Aorta (tissue), 5 donors: ENCODE measurements at regions not wholly inside any gene's neighbourhood (a gene's known extent, or its start where the extent isn't known, plus 50 kb on each side); places are given as distances from the start of the nearest gene placed in this dataset.

Experiments used
- ATAC-seq: fragments of 200-7000 bp; cut with Tn5 transposase; one replicate; pipeline ENCODE4 v1.9.1; 2022; ENCODE audit warnings: moderate library complexity; ENCODE audit not compliant: low FRiP score
- DNase-seq, 2 donors: peaks; one replicate each; pipeline ENCODE4 v3.0.0-alpha.2; 2020
- H3K27ac ChIP-seq, 2 donors: one replicate each; pipeline ENCODE4 v1.5.1; 2013; ENCODE audit warnings: low read length in 2 of 2, mild to moderate bottlenecking in 2 of 2, moderate library complexity in 2 of 2, control low read depth in 1 of 2, inconsistent platforms in 1 of 2, low read depth in 1 of 2
- H3K27me3 ChIP-seq, 2 donors: one replicate each; pipeline ENCODE4 v1.6.1; 2013; ENCODE audit warnings: control low read depth in 1 of 2, low read length in 1 of 2, mild to moderate bottlenecking in 1 of 2, moderate library complexity in 1 of 2; ENCODE audit not compliant: insufficient read depth in 2 of 2, control insufficient read depth in 1 of 2
- H3K36me3 ChIP-seq, 2 donors: one replicate each; pipeline ENCODE4 v1.6.1; 2013; ENCODE audit warnings: control low read depth in 1 of 2, low read length in 1 of 2, mild to moderate bottlenecking in 1 of 2; ENCODE audit not compliant: insufficient read depth in 2 of 2, control insufficient read depth in 1 of 2
- H3K4me1 ChIP-seq, 2 donors: one replicate each; pipeline ENCODE4 v1.6.1; 2013; ENCODE audit warnings: low read length in 2 of 2, control low read depth in 1 of 2, mild to moderate bottlenecking in 1 of 2, moderate library complexity in 1 of 2; ENCODE audit not compliant: insufficient read depth in 2 of 2, control insufficient read depth in 1 of 2
- H3K4me3 ChIP-seq, 2 donors: one replicate each; pipeline ENCODE4 v1.5.1; 2013; ENCODE audit warnings: low read length in 2 of 2, control low read depth in 1 of 2, mild to moderate bottlenecking in 1 of 2
- H3K9me3 ChIP-seq: one replicate; pipeline ENCODE4 v1.6.1; 2013; ENCODE audit warnings: mild to moderate bottlenecking, low read length; ENCODE audit not compliant: control insufficient read depth
- WGBS, 2 donors: extraction: QIAGEN DNeasy Blood & Tissue Kit; methylation state at CpG; one replicate each; pipeline ENCODE4 v1.1.7; 2013; 5-methylcytosine and 5-hydroxymethylcytosine counted together
- intact Hi-C, 2 donors: fragments of 100-400 bp; cut with DNase I; formaldehyde crosslinking; loops; one replicate each; pipeline versions ENCODE4 v1.14.2 to v1.15.0; 2022
- donor health status: healthy with polysubstance abuse.
- donor health status: Bipolar disorder and iron deficiency.
- donor health status: DM: no; HTN: no; CAD: no.
- donor health status: DM: no; HTN: no; CAD: no.
- donor health status: DM: yes; HTN: yes; CAD: no.

DNA sequence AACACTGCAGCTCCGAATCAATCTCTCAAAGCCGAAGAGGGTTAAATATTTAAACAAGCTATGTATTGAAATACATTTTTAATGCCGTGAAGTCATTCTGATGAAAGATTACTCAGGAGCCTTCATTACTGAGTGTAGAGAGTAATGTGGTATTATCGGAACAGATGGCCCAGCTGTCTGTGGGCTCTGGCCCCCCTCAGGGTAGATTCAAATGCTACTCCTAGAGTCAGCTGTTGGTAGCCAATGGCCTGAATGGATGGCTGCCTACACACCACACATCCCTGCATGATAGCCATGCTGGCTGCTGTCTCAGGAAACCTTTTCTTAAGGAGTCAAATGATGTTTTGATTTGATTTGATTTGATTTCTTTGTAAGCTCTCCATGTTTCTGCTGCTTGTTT, 732.3 kb upstream of the CELF4 start:
- ATAC-seq, result no peak
- Histone ChIP-seq H3K36me3 (no peaks in the 10 kb centered on the region), H3K4me1 (no peaks in the 10 kb centered on the region), H3K9me3 (no peaks in the 10 kb centered on the region), H3K27me3 (peaks cover 0 to 1% of the 10 kb centered on the region in 2 donors), H3K4me3 (no peak overlapping the region), H3K27ac (no peak overlapping the region)
- WGBS, 2 donors, result 38 to 58% methylated on average over 4 of the region's 4 CpGs
- DNase-seq, result no peak
- intact Hi-C loops, result no loop called here

DNA sequence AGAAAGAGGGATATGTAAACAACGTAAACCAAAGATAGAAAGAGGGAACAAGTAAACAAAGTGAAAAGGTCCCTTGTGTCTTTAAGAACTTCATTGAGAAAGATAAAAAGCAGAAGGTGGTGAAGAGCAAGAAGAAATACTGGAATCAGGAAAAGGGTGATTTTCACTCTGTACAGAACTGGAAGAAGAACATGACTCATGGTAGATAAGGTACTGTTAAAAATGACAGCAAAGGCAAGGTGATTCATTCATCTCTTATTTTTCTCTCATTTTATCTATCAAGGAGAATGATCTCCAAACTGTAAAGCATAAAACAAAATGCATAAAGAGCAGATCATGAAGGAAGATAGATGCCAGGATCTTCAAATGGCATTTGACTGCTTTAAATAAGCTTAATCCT, 724.6 kb upstream of the CELF4 start:
- ATAC-seq (no peak), DNase-seq (no peak)
- H3K4me3 ChIP-seq, result no peak overlapping the region
- H3K9me3 ChIP-seq, result no peaks in the 10 kb centered on the region
- intact Hi-C loops, result no loop called here
- H3K36me3 ChIP-seq, result no peaks in the 10 kb centered on the region
- no peaks in the 10 kb centered on the region for H3K27me3 ChIP-seq
- 85 to 92% methylated on average over 1 of the region's 1 CpG for WGBS, 2 donors
- H3K27ac ChIP-seq, result no peak overlapping the region
- H3K4me1 ChIP-seq, result no peaks in the 10 kb centered on the region

DNA sequence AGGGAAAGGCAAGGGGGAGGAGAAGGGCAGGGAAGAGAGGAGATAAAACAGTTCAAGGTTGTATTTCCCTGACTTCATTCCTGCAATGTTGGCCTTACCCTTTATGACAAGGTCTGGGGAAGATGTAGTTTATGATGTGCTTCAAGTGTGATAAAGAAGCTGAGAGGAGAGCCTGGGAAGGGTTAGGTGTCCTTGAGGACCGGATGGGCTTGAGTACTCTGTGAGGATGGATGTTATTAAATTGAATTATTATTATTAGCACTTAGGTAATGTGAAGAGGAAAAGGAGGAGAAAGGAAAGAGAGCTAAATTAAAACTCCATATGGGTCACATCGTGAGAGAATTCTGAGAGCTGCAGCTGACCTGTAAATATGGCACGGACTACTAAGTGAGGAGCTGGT, 719.4 kb upstream of the CELF4 start:
- intact Hi-C loops, result no loop called here
- Histone ChIP-seq H3K27ac (no peak overlapping the region), H3K4me3 (no peak overlapping the region), H3K9me3 (no peaks in the 10 kb centered on the region), H3K4me1 (no peaks in the 10 kb centered on the region), H3K36me3 (no peaks in the 10 kb centered on the region), H3K27me3 (no peaks in the 10 kb centered on the region)
- ATAC-seq (no peak), DNase-seq (no peak)
- 60 to 72% methylated on average over 3 of the region's 3 CpGs for WGBS, 2 donors

DNA sequence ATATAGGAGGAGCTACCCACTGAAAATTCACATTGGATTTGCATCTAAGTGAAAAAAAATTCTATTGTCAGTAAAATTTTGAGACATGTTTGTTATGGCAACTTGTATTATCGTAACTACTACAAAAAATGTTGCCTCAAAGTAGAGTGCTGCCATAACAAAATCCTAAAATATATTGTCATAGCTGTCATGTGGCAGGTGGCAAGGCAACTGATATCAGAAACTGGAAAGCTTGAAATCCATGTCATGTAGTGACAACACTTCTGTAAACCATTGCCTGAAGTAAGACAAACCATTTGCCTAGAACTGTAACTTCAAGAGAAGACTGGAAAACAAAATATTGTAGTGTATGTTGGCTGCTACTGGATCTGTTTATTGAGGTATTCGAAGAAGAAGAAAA, 697.5 kb upstream of the CELF4 start:
- Histone ChIP-seq H3K27me3 (no peaks in the 10 kb centered on the region), H3K4me3 (no peak overlapping the region), H3K36me3 (no peaks in the 10 kb centered on the region), H3K4me1 (no peaks in the 10 kb centered on the region), H3K27ac (no peak overlapping the region), H3K9me3 (no peaks in the 10 kb centered on the region)
- ATAC-seq (no peak), DNase-seq (no peak)
- WGBS, 2 donors, result 80 to 81% methylated on average over 2 of the region's 2 CpGs
- intact Hi-C loops, result no loop called here

DNA sequence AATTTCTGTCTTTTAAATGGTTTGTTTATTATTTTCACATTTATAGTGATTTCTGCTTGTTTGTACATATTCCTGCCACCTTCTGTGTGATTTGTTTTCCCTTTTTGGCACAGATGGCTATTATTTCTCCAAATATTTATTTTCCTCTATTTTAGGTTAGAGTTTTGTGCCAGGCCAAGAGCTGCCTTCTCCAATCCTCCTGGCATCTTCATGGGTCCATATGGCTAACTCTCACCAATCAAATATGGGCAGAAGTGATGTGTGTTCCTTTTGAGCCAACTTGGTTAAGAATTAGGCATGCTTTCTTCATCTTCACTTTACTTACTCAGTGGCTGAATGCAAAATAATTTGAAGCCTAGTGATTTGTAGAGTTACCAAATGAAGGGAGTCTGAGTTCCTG, 697.1 kb upstream of the CELF4 start:
- no peak for DNase-seq
- H3K4me1 ChIP-seq, result no peaks in the 10 kb centered on the region
- no peak overlapping the region for H3K27ac ChIP-seq
- no peaks in the 10 kb centered on the region for H3K27me3 ChIP-seq
- intact Hi-C loops, result no loop called here
- H3K36me3 ChIP-seq, result no peaks in the 10 kb centered on the region
- no peaks in the 10 kb centered on the region for H3K9me3 ChIP-seq
- H3K4me3 ChIP-seq, result no peak overlapping the region
- no peak for ATAC-seq

DNA sequence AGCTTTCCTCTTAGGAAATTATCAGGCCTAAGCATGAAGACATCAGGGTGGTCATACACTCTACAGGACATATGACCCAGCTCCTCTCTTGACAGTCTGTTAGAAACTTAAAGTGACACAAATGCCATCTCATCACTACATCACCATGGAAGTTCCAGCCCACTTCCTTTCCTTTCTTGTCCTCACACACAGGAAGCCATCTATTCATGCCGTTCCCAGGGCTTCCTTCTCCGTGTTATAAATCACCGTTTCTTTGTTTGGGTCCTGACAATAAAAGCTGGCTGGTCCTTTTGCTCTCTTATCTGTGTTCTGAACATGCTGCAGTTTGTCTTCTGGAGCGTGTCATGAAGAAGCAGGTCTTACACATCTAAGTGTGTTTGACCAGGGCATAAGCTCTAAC, 692.1 kb upstream of the CELF4 start:
- H3K9me3 ChIP-seq, result no peaks in the 10 kb centered on the region
- no peak for DNase-seq
- no peak for ATAC-seq
- WGBS, 2 donors, result 33 to 41% methylated on average over 4 of the region's 4 CpGs
- H3K36me3 ChIP-seq, result no peaks in the 10 kb centered on the region
- no peak overlapping the region for H3K4me3 ChIP-seq
- no peaks in the 10 kb centered on the region for H3K4me1 ChIP-seq
- H3K27me3 ChIP-seq, result no peaks in the 10 kb centered on the region
- intact Hi-C loops, result no loop called here
- H3K27ac ChIP-seq, result no peak overlapping the region

DNA sequence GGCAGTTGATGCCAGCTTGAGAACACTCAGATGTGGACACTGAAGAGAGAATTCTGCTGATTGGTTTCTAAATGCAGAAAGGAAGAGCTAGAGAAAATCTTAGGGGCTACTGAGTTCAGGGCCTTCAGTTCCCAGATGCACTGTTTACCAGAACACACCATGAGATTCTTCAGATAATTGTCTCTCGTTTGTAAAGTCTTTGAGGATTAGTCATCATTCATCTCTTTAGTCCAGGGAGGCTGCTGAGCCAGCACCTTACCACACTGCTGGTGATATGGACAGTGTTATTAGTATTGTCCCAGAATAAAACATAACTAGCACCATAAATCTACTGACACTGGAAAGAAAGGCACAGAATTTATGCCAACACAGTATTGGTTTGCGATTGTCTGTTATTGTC, 690.8 kb upstream of the CELF4 start:
- ATAC-seq, result no peak
- no peaks in the 10 kb centered on the region for H3K27me3 ChIP-seq
- no peak overlapping the region for H3K27ac ChIP-seq
- intact Hi-C loops, result no loop called here
- DNase-seq, result no peak
- no peaks in the 10 kb centered on the region for H3K36me3 ChIP-seq
- no peak overlapping the region for H3K4me3 ChIP-seq
- H3K9me3 ChIP-seq, result no peaks in the 10 kb centered on the region
- WGBS, 2 donors, result 69 to 71% methylated on average over 2 of the region's 2 CpGs
- no peaks in the 10 kb centered on the region for H3K4me1 ChIP-seq

DNA sequence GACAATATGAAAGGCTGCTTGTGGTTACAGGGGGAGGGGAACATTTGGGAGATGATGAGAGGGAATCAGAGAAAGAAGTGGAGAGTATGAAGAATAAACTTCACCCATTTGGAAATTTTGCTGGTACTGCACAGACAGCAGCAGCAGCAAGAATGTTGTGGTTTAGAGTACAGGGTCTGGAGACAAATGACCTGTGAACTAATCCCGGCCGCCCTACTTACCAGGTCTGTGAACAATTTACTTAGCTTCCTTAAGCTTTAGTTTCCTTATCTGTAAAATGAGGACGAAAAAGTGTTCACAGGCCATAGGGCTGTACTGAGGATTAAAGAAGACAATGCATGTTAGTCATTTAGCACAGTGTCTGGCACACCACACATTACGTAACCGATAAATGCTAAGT, 685.4 kb upstream of the CELF4 start:
- intact Hi-C loops, result no loop called here
- Histone ChIP-seq H3K4me1 (no peaks in the 10 kb centered on the region), H3K27me3 (no peaks in the 10 kb centered on the region), H3K4me3 (no peak overlapping the region), H3K9me3 (no peaks in the 10 kb centered on the region), H3K27ac (no peak overlapping the region), H3K36me3 (no peaks in the 10 kb centered on the region)
- DNase-seq (no peak), ATAC-seq (no peak)
- 74 to 76% methylated on average over 5 of the region's 5 CpGs for WGBS, 2 donors

DNA sequence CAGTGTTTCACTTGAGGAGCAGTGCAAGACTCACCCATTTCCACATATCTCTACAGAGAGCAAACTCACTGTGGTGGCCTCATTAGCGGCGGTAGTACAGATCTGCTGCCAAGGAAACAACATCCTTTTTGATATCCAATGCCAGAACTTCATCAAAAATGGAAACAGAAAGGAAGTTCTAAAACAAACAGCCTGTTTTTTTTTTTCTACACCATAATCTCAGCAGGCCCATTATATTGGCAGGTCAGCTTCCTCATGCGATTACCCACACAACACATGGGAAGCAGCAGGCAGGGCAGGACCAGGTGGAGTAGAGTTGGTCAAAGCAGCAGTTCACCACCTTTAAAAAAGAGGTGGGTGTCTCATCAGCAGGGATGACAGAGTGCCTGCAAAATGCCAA, 678.9 kb upstream of the CELF4 start:
- no peaks in the 10 kb centered on the region for H3K36me3 ChIP-seq
- intact Hi-C loops, result loop anchor here in 1 of 2 donors (10.0 kb wide), 1 partner anchor 60 kb away; no protein-coding TSS in a partner anchor
- no peaks in the 10 kb centered on the region for H3K4me1 ChIP-seq
- WGBS, 2 donors, result 84 to 85% methylated on average over 3 of the region's 3 CpGs
- H3K4me3 ChIP-seq, result no peak overlapping the region
- H3K9me3 ChIP-seq, result no peaks in the 10 kb centered on the region
- ATAC-seq (no peak), DNase-seq (no peak)
- no peak overlapping the region for H3K27ac ChIP-seq
- H3K27me3 ChIP-seq, result no peaks in the 10 kb centered on the region
